Activated CD8-positive, alpha-beta memory T cell treated with anti-CD3 and anti-CD28 coated beads, Interleukin-2, amount 50 U/mL, for 24 hours (primary cell): ENCODE measurements at regions not wholly inside any gene's neighbourhood (a gene's known extent, or its start where the extent isn't known, plus 50 kb on each side); places are given as distances from the start of the nearest gene placed in this dataset.

Source experiments
- DNase-seq: peaks from one replicate; pipeline ENCODE4 v3.0.0-alpha.2; 2020; ENCODE audit errors: extremely low read depth

DNA sequence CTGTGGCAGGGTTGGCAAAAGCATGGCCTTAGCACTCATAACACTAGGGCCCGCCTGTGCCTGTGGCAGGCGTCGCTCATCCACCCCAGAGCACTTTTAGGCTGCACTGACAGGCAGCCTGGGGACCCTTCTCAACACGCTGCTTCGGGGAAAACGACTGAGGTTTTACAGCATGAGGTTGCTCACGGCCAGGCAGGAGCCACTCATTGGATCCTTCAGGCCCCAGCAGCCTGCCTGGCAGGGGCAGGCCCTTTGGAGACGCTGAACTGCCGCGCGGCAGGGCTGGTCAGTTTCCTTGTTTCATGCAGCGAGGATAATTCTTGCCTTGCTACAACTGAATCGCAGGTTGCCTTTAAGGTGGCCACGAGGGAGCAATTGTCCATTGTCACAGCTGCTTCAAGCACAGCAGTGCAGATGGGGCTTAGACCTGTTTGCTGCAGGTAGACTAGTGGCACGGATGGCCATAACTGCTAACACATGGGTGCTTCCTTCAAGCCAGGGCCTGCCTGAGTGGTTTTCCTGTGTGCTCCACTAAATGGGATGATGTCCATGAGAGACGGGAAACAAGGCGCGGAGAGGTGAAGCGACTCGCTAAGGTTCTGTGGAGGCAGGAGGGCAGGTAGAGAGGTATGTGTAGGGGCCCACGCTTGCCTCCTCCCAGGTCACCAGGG lies 49.9 kb upstream of the HS6ST1 start:
- no peak for DNase-seq

DNA sequence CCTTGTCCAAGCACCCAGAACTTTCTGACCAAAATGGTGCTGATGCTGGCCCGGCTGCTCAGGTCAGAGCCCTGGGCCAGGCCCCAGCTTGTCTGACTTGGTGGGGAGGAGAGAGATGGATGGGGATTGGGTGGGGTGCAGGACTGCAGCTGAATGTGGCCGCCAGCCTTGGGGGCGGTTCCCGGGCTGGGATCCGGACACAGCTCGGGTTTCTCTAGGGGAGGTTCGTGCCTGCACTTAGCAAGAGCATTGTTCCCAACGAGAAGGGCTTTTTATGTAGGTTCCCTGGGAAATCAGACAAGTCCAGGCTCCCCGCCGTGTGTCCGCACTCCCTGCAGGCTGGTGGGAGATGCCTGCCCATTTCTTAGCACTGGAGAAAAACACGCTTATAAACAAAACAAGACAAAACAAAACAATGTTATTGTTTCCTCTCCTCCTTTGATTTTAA lies 50.5 kb upstream of the HS6ST1 start:
- no peak for DNase-seq

DNA sequence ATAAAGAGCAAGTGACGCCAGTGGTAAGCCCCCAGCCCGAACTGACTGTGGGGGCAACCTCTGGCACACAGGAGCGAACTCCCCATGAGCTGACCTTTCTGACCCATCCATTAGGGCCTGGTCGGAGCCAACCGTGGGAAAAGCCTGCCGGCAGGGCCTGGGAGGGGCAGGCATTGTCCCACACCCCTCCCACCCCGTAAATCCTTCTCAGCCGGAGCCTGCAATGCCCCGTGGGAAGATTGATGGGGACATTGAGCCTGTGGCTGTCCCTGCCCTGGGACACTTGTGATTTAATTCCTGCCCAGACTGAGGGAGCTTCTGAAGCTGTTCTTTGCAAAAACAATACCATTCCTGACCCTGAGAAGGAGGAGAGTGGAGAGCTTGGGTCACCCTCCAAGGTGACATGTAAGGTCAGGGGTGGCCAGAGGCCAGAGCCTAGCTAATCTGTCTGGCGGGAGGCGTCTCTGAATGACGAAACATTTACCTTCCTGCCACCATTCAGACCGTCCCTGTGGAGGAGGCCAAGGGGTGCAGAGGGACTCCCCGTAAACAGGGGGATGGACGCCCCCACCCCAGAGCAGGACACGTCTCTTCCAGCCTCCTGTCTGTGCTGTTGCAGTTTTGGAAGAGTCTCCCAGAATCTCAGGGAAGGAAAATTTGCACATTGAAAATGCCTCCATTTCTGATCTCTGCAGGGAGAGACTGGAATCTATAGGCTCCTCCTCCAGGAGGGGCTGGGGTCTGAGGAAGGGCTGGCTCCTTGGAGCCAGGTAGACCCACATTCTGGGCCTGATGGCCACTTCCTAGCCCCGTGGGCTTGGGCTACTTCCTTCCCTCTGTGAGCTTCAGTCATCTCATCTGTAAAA lies 51.2 kb upstream of the HS6ST1 start:
- no peak for DNase-seq

DNA sequence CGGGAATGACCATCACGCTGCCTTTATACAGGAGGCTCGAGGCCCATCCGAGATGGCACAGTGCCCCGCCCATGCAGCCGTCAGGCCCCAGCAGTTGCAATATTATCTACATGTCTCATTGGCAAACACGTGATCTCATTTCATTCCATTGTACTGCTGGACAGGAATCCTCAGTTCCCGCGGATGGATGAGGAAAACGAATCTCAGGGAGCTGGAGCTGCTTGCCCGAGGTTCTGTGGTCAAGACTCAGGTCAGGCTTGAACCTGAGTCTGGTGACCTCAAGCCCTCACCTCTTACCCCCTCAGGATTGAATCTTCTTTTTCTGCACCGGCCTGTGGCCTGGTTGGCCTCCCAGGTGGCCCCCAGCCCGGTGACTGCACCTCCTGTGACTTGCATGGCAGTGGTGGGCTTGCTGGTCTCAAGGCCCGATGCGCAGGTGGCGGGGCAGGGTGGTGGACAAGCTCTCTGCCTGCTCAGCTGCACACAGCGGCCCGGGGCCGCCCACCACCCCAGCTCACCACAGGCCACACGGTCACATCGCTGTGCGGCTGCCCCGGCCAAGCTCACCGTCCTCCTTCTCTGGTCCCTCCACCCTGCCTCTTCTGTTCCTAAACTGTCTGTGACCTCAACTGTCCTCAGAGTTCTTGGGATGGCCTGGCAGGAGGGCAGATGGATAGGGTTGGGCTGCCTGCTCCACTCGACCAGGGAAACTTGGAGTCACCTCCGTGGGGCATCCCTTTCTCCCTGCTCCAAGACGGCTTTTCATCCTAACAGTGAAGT lies 52.0 kb upstream of the HS6ST1 start:
- no peak for DNase-seq

DNA sequence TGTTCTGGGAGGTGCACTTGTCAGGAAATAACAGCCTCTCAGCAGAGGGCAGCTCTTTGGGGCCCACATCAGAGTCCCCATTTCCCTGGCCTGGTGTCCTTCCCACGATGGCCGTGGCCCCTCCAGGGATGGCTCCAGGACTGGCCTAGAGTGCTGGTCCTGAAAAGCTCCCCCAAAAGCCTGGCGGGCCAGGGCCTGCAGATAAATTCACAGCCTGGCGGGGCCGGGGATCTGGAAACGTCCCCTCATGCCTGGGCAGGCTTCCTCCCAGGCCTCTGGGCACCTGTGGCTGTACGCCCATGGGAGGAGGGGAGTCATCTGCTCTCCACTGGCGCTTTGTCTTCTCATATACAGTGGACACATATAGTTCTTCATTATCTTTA lies 52.6 kb upstream of the HS6ST1 start:
- DNase-seq, result no peak

DNA sequence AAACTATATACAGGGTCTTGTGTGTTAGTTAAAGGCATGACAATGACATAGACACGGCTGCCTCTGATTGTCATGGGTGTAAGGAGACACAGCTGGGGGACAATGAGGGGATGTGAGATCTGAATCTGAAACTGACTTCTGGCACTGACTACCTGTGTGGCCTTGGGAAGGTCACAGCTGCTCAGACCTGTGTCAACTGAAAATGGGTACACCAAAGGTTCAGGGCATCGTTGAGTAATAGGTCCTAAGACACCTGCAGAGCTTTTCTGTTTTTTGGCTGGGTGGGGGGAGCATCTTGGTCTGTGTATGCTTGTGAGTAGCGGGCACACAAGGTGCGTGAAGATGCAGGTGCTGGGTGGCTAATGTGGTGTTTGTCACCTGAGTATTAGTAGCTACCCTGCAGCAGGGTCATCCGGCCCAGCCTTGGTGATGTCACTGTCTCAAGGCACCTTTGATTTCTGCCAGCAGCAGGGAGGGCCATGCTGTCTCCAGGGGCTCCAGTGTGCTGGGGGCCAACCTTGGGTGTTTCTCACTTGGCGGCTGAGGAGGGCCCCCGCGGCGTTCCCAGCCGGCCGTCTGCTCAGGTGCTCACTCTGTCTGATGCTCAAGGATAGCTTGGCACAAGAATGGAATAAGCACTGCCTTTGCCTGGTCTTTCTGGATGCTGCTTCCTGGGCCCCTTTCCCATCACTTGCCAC lies 53.1 kb upstream of the HS6ST1 start:
- no peak for DNase-seq

DNA sequence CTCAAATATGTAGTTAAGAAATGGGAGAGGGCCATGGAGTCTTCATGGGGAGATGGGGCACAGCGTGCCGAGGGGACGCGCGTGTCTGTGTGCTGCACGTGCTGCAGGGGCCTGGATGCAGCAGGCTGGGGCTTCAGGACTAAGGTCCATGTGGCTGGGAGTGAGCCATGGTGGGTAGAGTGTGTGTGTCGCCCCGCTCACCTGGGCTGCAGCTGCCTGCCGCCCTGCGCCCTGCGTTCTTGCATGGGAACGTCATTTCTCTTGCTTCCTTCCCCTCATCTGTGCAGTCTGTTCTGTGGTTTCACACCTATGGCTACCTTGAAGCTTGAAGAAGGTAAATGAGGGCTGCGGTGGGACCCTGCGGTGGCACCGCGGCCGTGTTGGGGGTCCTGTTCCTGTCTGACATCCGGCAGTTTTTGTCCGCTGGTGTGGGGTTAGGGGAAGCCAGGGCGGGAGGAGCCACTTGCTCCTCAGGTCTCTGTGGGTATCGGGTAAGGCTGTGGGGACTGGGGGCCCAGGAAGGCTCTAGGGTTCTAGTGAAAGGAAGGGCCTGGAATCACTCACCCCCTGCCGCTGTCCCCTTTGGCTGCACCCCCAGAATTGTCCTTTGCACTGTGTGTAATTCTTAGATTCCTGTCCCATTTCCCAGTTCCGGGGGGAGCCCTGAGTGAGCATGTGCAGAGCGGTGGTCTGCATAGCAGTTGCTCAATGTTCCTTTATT lies 54.1 kb upstream of the HS6ST1 start:
- DNase-seq, result no peak

DNA sequence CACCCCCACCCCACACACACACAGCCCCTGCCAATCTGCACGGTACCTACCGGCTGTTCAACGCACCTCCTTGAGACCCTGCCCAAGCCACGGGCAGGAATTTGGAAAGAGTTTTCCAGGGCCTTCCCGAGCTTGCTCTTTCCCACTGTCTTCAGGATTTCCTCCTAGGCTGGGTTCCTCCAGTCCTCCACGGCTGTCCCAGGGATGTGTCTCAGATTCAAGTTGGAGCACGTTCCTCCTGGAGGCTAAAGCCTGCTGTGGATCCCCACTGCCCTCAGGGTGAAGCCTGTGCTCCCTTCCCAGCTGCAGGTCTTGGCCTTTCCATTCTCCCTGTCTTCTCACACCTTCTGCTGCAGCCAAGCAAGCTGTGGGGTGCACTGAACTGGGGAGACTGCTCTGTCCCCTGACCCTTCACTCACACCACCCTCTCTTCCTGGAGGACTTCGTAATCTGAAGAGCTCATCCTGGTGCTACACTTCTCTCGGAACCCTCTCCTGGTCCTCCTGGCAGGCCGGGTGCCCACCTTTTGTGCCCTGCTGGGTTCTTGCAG lies 54.9 kb upstream of the HS6ST1 start:
- no peak for DNase-seq

DNA sequence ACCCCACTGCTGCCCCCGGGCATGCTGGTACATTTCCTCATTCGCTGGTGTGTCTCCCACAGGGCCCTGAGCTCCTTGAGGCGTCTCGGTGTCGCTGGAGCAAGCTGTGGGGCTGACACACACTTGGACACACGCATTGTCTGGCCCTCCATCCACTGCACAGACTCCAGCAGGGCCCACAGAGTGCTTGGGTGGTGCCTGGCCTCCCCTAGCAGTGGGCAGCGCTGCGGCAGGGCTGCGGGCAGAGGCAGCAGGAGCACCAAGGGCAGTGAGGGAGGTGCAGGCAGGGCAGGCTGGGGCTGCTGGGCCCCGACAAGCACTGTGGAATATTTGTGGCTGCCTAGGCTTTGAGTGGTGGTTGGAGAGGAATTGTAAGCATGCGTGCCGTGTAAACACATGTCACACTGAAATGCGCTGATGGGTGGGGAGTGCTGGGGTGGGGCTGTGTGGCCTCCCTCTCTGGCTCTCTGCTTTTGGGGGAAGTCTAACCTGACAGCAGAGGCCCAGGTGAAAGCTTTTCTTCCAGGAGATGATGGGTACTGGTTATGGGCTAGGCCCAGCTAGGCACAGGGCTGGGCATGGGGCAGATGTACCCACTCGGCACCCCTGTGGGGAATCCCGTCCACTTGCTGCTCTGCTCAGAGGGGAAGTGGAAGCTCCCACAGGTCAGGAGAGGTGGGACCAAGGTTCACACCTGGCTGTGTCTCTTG lies 55.5 kb upstream of the HS6ST1 start:
- no peak for DNase-seq

DNA sequence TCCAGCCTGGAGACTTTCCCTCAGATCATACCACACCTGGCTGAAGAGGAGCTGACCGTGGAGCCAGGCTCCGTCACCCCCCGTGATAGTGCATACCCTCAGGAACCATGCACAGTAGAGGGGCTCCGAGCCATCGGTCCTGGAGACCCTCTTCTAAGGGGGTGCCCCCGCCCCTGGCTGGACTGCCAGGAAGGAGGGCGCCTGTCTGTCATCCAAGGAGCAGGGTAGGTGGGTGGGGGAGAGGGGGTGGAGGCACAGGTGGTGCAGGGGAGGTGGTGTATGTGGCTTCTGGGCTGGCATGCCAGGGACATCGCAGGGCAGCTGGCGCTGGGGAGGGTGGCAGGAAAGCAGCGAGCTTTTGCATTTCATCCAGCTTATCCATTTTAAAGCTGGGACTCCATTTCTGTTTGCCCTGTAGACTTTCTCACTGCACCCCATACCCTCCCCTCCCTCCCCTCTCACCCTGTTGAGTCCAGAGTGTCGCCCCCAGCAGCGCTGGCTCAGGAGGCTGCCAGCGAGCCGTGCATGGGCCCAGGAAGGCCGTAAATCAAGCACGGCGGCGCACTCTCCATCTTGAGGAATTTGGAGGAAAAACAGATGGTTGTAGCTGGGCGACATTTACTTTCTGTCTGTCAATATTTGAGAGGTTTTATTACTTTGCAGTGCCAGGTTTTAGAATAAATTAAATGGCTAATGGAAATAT lies 56.2 kb upstream of the HS6ST1 start:
- no peak for DNase-seq

DNA sequence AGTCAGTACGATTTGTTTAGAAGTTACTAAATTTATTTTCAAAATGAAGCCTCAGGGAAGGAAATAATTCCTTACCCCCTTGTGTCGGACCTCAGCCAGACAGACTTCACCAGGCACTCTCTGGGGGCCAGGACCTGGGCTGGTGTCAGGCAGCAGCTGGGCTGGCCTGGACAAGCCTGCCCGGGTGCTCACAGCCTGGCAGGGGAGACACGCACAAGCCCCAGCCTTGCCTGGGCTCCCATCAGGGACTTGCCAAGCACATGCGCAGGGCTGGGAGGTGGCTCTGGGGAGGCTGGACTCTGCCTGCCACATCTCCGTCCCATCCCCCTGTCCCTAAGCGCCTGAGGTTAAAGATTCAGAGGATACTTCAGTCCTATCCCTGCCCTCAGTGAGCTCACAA lies 56.8 kb upstream of the HS6ST1 start:
- no peak for DNase-seq

DNA sequence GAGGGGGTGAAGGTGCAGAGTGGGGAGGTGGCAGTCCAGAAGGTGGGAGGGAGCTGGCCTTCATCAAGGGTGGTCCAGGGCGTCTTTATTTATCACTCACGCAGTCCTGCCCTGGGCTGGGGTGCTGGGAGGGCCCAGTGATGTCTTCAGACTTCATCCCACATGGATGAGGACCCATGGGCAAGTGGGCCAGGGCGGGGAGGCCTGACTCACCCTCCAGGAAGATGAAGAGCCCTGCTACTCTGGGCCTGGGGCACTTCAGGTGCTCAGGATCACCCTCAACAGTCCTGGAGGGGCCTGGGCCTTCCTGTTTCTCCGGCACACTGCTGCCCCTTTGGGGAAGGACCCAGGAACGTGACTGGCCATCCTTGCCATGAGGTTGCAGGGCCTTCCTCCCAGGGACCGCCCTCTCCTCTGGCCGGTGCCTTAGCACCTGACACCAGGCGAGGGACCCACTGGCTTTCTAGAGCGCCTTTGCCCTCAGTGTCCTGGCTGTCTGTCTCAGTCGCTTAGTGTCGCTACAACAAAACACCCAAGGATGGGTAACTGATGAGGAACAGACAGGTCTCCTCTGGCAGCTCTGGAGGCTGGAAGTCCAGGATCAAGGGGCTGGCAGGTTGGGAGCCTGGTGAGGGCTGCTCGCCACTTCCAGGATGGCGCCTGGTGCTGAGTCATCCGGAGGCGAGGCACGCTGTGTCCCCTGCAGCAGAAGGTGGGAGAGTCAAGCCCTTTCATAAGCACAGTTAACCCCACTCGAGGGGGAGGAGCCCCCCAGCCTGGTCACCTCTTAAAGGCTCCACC lies 57.8 kb upstream of the HS6ST1 start:
- DNase-seq, result no peak

DNA sequence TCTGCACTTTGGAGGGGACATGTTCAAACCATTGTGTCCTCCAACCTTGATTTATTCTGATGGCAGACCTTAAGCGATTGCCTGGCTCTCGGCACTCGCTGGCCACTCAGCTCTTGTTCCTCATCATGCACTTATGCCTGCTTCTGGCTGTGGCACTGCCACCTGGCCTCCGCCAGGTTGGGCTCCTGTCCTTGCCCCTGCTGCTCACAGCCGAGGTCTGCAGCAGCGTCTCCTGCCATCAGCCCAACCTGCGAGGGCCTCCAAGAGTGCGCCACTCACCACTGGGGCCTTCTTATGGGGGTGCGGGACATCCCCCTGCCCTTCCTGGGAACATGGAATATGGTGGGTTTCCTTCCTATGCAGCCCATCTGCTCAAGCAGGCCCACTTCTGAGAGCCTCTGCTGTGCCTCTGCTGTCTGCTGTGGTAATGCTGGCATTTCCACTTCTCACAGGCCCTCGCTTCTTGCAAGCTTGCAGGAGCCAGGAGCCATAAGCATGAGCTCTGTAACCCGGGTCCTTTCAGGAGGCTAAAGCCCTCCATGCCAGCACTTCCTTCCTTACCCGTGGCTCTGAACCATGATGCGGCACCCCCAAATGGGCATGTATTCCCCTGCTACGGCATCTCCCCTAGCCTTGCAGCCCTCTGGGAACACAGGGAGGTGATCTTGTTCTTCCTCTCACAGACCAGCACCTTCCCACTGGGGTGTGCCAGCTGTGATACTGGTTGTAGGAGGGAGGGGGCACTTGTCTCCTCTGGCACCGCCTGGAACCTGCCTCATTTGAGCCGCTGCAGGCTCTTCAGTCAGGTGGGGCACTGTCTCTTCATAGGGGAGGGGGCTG lies 58.6 kb upstream of the HS6ST1 start:
- no peak for DNase-seq

DNA sequence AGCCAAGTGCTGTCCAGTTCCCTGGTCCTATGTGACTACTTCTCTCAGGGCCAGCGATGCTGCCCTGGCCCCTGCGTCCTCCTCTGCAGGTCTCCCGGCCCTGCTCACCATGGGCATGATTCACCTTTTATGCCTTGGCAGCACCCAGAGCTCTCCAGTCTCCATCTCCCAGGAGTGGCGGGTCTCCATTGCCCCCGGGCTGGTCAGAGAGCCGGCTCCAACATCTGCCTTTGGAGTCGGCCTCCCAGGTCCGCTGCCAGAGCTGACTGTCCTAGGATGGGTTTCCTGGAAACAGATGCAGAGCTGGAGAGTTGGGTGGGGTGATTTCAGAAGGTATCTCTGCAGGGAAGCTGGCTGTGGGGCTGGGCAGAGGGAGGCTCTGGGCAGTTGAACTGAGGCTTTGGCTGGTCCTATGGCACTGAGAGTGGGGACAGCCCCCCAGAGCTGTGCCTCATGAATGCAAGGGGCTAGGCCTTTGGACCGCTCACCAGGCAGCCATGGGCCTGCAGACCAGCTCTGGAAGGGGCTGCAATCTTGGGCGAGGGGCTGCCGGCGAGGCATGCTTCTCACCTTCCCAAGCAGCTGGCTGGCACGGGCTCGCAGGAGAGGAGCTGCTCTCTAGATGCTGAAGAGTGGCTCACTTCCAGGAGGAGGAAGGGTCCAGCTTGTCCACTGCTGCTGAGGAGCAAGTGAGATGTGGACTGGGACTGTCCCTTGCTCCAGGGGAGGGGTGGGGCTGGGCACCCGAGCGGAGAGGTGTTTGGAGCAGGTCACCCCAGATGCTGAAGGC lies 59.8 kb upstream of the HS6ST1 start:
- DNase-seq, result no peak

DNA sequence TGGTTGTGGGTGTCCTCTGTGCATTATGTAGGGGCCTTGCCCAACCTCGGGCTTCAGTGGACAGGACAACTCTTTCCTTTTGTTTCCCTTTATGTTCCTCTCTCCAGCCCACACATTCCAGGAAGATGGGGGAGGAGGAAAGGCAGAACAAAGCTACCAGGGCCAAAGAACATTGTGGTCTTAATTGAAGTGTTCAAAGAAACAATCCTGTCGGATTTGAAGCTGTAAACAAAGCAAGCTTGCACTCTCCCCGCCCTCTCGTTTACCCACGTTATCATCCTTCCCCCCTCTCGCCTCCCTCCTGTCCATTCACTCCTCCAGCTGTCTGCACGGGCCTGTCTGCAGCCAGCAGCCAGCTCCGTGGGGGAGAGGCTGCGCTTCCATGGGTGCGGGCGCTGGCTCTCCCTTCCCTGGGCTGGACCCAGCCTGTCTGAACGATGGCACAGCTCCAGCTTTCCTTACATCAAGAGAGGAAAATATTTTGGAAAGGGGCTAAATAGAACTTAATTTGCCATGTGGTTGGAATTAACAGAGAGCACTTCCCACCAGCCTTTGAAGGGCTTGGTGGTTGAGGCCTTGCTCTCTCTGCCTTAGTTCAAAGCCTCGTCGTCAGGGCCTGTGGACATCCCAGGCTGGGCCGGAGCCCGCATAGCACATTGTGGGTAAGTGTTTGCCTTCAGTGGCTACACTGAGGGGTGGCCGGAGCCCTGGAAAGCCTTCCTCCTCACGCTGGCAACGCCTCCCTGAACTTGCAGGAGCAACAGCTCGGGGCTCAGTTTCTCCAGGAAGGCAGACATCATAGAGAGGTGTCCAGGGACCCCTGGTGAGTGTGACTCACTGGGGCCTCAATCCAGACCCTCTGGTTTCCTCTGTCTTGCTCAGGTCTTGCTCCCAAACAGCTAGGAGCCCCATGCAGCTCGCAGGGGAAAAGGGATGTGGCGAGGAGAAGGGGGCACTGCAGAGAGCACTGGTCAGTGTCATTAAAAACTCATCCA lies 60.6 kb upstream of the HS6ST1 start:
- DNase-seq, result no peak
